ENCODE measurements at regions not wholly inside any gene's neighbourhood (a gene's known extent, or its start where the extent isn't known, plus 50 kb on each side); places are given as distances from the start of the nearest gene placed in this dataset.

GRCh38 chrX:116618546-116618945 is 155.8 kb upstream of the CT83 start:
- Histone ChIP-seq H3K36me3 (ENCODE audit: control insufficient read depth in 1 of 2, insufficient read depth in 2 of 2, low read depth in 1 of 2, low read length in 2 of 2) (no peaks in the 10 kb centered on the region), H3K18ac (ENCODE audit: low read depth in 1 of 2, low read length in 2 of 2) (no peak overlapping the region), H3K79me1 (replicated peaks; ENCODE audit: low read length, poor library complexity, severe bottlenecking) (no peaks in the 10 kb centered on the region), H3K9me3 (ENCODE audit: control insufficient read depth, low read length) (no peaks in the 10 kb centered on the region), H3K14ac (ENCODE audit: low read length in 2 of 2) (no peak overlapping the region), H4K8ac (ENCODE audit: low read length) (no peak overlapping the region), H3K27me3 (ENCODE audit: control insufficient read depth in 1 of 2, insufficient read depth in 1 of 2, low read length in 2 of 2) (no peaks in the 10 kb centered on the region), H3K4me1 (ENCODE audit: control insufficient read depth, insufficient read depth, low read depth, low read length) (no peaks in the 10 kb centered on the region), H4K91ac (ENCODE audit: low read length) (no peak overlapping the region), H2AFZ (ENCODE audit: low read depth, low read length) (no peak overlapping the region), H3K4ac (ENCODE audit: low read depth in 1 of 2, low read length in 2 of 2) (no peak overlapping the region), H2BK120ac (ENCODE audit: low read depth, low read length) (no peak overlapping the region), H3K4me2 (ENCODE audit: low read length, poor library complexity, severe bottlenecking) (no peak overlapping the region), H3K23ac (ENCODE audit: low read length in 2 of 2) (no peak overlapping the region), H2BK15ac (ENCODE audit: low read depth, poor library complexity, severe bottlenecking) (no peak overlapping the region), H3K4me3 (ENCODE audit: insufficient read depth in 1 of 2, low read depth in 1 of 2, low read length in 2 of 2) (no peak overlapping the region), H2BK12ac (ENCODE audit: low read length in 2 of 2) (no peak overlapping the region), H3K27ac (ENCODE audit: low read length, poor library complexity, severe bottlenecking) (no peak overlapping the region), H2AK5ac (ENCODE audit: low read length, severe bottlenecking) (no peak overlapping the region), H3K9ac (ENCODE audit: low read length) (no peak overlapping the region), H2BK5ac (ENCODE audit: low read depth, low read length, poor library complexity, severe bottlenecking) (no peak overlapping the region)
- 17% methylated on average over 1 of the region's 1 CpG for WGBS
- no peak for DNase-seq

GRCh38 chrX:116607776-116608175 is 145.0 kb upstream of the CT83 start:
- Histone ChIP-seq H3K4me3 (ENCODE audit: insufficient read depth in 1 of 2, low read depth in 1 of 2, low read length in 2 of 2) (no peak overlapping the region), H3K79me1 (replicated peaks; ENCODE audit: low read length, poor library complexity, severe bottlenecking) (no peaks in the 10 kb centered on the region), H2AK5ac (ENCODE audit: low read length, severe bottlenecking) (no peak overlapping the region), H2AFZ (ENCODE audit: low read depth, low read length) (no peak overlapping the region), H2BK120ac (ENCODE audit: low read depth, low read length) (no peak overlapping the region), H3K4me2 (ENCODE audit: low read length, poor library complexity, severe bottlenecking) (no peak overlapping the region), H3K23ac (ENCODE audit: low read length in 2 of 2) (no peak overlapping the region), H3K4ac (ENCODE audit: low read depth in 1 of 2, low read length in 2 of 2) (no peak overlapping the region), H3K27me3 (ENCODE audit: control insufficient read depth in 1 of 2, insufficient read depth in 1 of 2, low read length in 2 of 2) (no peaks in the 10 kb centered on the region), H3K36me3 (ENCODE audit: control insufficient read depth in 1 of 2, insufficient read depth in 2 of 2, low read depth in 1 of 2, low read length in 2 of 2) (no peaks in the 10 kb centered on the region), H3K27ac (ENCODE audit: low read length, poor library complexity, severe bottlenecking) (no peak overlapping the region), H2BK12ac (ENCODE audit: low read length in 2 of 2) (no peak overlapping the region), H4K91ac (ENCODE audit: low read length) (no peak overlapping the region), H3K14ac (ENCODE audit: low read length in 2 of 2) (no peak overlapping the region), H3K9me3 (ENCODE audit: control insufficient read depth, low read length) (peaks cover 11% of the 10 kb centered on the region), H2BK5ac (ENCODE audit: low read depth, low read length, poor library complexity, severe bottlenecking) (no peak overlapping the region), H3K18ac (ENCODE audit: low read depth in 1 of 2, low read length in 2 of 2) (no peak overlapping the region), H3K9ac (ENCODE audit: low read length) (no peak overlapping the region), H3K4me1 (ENCODE audit: control insufficient read depth, insufficient read depth, low read depth, low read length) (no peaks in the 10 kb centered on the region), H4K8ac (ENCODE audit: low read length) (no peak overlapping the region), H2BK15ac (ENCODE audit: low read depth, poor library complexity, severe bottlenecking) (no peak overlapping the region)
- 15% methylated on average over 1 of the region's 1 CpG for WGBS
- no peak for DNase-seq

GRCh38 chrX:116605576-116605975 is 142.8 kb upstream of the CT83 start:
- Histone ChIP-seq H2AK5ac (ENCODE audit: low read length, severe bottlenecking) (no peak overlapping the region), H4K91ac (ENCODE audit: low read length) (no peak overlapping the region), H3K9ac (ENCODE audit: low read length) (no peak overlapping the region), H3K9me3 (ENCODE audit: control insufficient read depth, low read length) (peaks cover 14% of the 10 kb centered on the region), H4K8ac (ENCODE audit: low read length) (no peak overlapping the region), H3K18ac (ENCODE audit: low read depth in 1 of 2, low read length in 2 of 2) (no peak overlapping the region), H3K14ac (ENCODE audit: low read length in 2 of 2) (no peak overlapping the region), H3K36me3 (ENCODE audit: control insufficient read depth in 1 of 2, insufficient read depth in 2 of 2, low read depth in 1 of 2, low read length in 2 of 2) (no peaks in the 10 kb centered on the region), H3K4me1 (ENCODE audit: control insufficient read depth, insufficient read depth, low read depth, low read length) (no peaks in the 10 kb centered on the region), H2BK5ac (ENCODE audit: low read depth, low read length, poor library complexity, severe bottlenecking) (no peak overlapping the region), H3K27ac (ENCODE audit: low read length, poor library complexity, severe bottlenecking) (no peak overlapping the region), H2AFZ (ENCODE audit: low read depth, low read length) (no peak overlapping the region), H3K23ac (ENCODE audit: low read length in 2 of 2) (no peak overlapping the region), H3K4me2 (ENCODE audit: low read length, poor library complexity, severe bottlenecking) (no peak overlapping the region), H3K79me1 (replicated peaks; ENCODE audit: low read length, poor library complexity, severe bottlenecking) (no peaks in the 10 kb centered on the region), H3K27me3 (ENCODE audit: control insufficient read depth in 1 of 2, insufficient read depth in 1 of 2, low read length in 2 of 2) (no peaks in the 10 kb centered on the region), H2BK15ac (ENCODE audit: low read depth, poor library complexity, severe bottlenecking) (no peak overlapping the region), H3K4me3 (ENCODE audit: insufficient read depth in 1 of 2, low read depth in 1 of 2, low read length in 2 of 2) (no peak overlapping the region), H3K4ac (ENCODE audit: low read depth in 1 of 2, low read length in 2 of 2) (no peak overlapping the region), H2BK120ac (ENCODE audit: low read depth, low read length) (no peak overlapping the region), H2BK12ac (ENCODE audit: low read length in 2 of 2) (no peak overlapping the region)
- WGBS = 43% methylated on average over 1 of the region's 1 CpG
- no peak for DNase-seq

GRCh38 chrX:116596010-116596409 is 133.2 kb upstream of the CT83 start:
- Histone ChIP-seq H3K4me2 (ENCODE audit: low read length, poor library complexity, severe bottlenecking) (no peak overlapping the region), H3K27me3 (ENCODE audit: control insufficient read depth in 1 of 2, insufficient read depth in 1 of 2, low read length in 2 of 2) (no peaks in the 10 kb centered on the region), H4K91ac (ENCODE audit: low read length) (no peak overlapping the region), H3K4me1 (ENCODE audit: control insufficient read depth, insufficient read depth, low read depth, low read length) (no peaks in the 10 kb centered on the region), H3K4ac (ENCODE audit: low read depth in 1 of 2, low read length in 2 of 2) (no peak overlapping the region), H3K14ac (ENCODE audit: low read length in 2 of 2) (no peak overlapping the region), H3K4me3 (ENCODE audit: insufficient read depth in 1 of 2, low read depth in 1 of 2, low read length in 2 of 2) (no peak overlapping the region), H2BK120ac (ENCODE audit: low read depth, low read length) (no peak overlapping the region), H2AFZ (ENCODE audit: low read depth, low read length) (no peak overlapping the region), H3K23ac (ENCODE audit: low read length in 2 of 2) (no peak overlapping the region), H2BK15ac (ENCODE audit: low read depth, poor library complexity, severe bottlenecking) (no peak overlapping the region), H2BK5ac (ENCODE audit: low read depth, low read length, poor library complexity, severe bottlenecking) (no peak overlapping the region), H3K27ac (ENCODE audit: low read length, poor library complexity, severe bottlenecking) (no peak overlapping the region), H2AK5ac (ENCODE audit: low read length, severe bottlenecking) (no peak overlapping the region), H3K79me1 (replicated peaks; ENCODE audit: low read length, poor library complexity, severe bottlenecking) (no peaks in the 10 kb centered on the region), H3K9me3 (ENCODE audit: control insufficient read depth, low read length) (peaks cover 22% of the 10 kb centered on the region), H3K36me3 (ENCODE audit: control insufficient read depth in 1 of 2, insufficient read depth in 2 of 2, low read depth in 1 of 2, low read length in 2 of 2) (no peaks in the 10 kb centered on the region), H3K9ac (ENCODE audit: low read length) (no peak overlapping the region), H3K18ac (ENCODE audit: low read depth in 1 of 2, low read length in 2 of 2) (no peak overlapping the region), H2BK12ac (ENCODE audit: low read length in 2 of 2) (no peak overlapping the region), H4K8ac (ENCODE audit: low read length) (no peak overlapping the region)
- no peak for DNase-seq
- no CpG with 5 or more reads among the region's 1 CpG for WGBS

Data from mesenchymal stem cell (in vitro differentiated cells and primary cell).